NT2/D1 (cell line): ENCODE measurements at regions not wholly inside any gene's neighbourhood (a gene's known extent, or its start where the extent isn't known, plus 50 kb on each side); places are given as distances from the start of the nearest gene placed in this dataset.

Experiments used
- DNase-seq: peaks from one replicate; pipeline ENCODE4 v3.0.0-alpha.2; 2011; ENCODE audit warnings: low read depth, low spot score
- H3K27me3 ChIP-seq: 2 replicates; pipeline ENCODE4 v1.6.0; 2011; ENCODE audit warnings: mild to moderate bottlenecking; ENCODE audit not compliant: insufficient read length, insufficient read depth
- H3K36me3 ChIP-seq: 2 replicates; pipeline ENCODE4 v1.6.1; 2011; ENCODE audit warnings: mild to moderate bottlenecking, low read length, mixed read lengths; ENCODE audit not compliant: insufficient read depth, insufficient read length
- H3K4me1 ChIP-seq: 2 replicates; pipeline ENCODE4 v1.5.1; 2011; ENCODE audit not compliant: insufficient read depth, insufficient read length
- H3K4me3 ChIP-seq: 2 replicates; pipeline ENCODE4 v1.5.1; 2011; ENCODE audit warnings: low read depth; ENCODE audit not compliant: insufficient read length
- H3K9ac ChIP-seq: 2 replicates; pipeline ENCODE4 v1.6.0; 2011; ENCODE audit warnings: low read depth; ENCODE audit not compliant: insufficient read length
- H3K9me3 ChIP-seq: 2 replicates; pipeline ENCODE4 v1.5.1; 2011; ENCODE audit warnings: mild to moderate bottlenecking, low read length; ENCODE audit not compliant: insufficient read depth
- SUZ12 ChIP-seq: IDR thresholded peaks from 2 replicates; pipeline ENCODE4 v1.6.1; 2011; ENCODE audit not compliant: insufficient read length, insufficient read depth; ENCODE audit errors: extremely low read depth
- YY1 ChIP-seq: IDR thresholded peaks from 2 replicates; pipeline ENCODE4 v1.6.1; 2011; ENCODE audit not compliant: insufficient read length, insufficient read depth
- ZNF274 ChIP-seq: IDR thresholded peaks from 2 replicates; pipeline ENCODE4 v1.6.1; 2011; ENCODE audit warnings: mild to moderate bottlenecking, low read depth, low read length

- no peak overlapping the region for H3K4me3 ChIP-seq
- H3K9me3 ChIP-seq, result no peaks in the 10 kb centered on the region
- no peaks in the 10 kb centered on the region for H3K4me1 ChIP-seq
- TF ChIP-seq SUZ12 (no peak), ZNF274 (no peak), YY1 (no peak)
- no peak for DNase-seq
- H3K36me3 ChIP-seq, result no peaks in the 10 kb centered on the region
- H3K9ac ChIP-seq, result no peak overlapping the region
- no peaks in the 10 kb centered on the region for H3K27me3 ChIP-seq
Observed at GRCh38 chr10:113219446-113219845, 269.4 kb downstream of the TCF7L2 start.

GRCh38 chr10:113221756-113222168 lies 271.7 kb downstream of the TCF7L2 start:
- Histone ChIP-seq H3K4me3 (no peak overlapping the region), H3K27me3 (no peaks in the 10 kb centered on the region), H3K9me3 (no peaks in the 10 kb centered on the region), H3K36me3 (no peaks in the 10 kb centered on the region), H3K9ac (no peak overlapping the region), H3K4me1 (no peaks in the 10 kb centered on the region)
- TF ChIP-seq SUZ12 (no peak), YY1 (no peak), ZNF274 (no peak)
- peak; percentile 20 for DNase-seq

- DNase-seq, result peak; percentile 11
- H3K27me3 ChIP-seq, result no peaks in the 10 kb centered on the region
- TF ChIP-seq YY1, result no peak
- TF ChIP-seq SUZ12, result no peak
- no peak for TF ChIP-seq ZNF274
- no peak overlapping the region for H3K4me3 ChIP-seq
- no peaks in the 10 kb centered on the region for H3K9me3 ChIP-seq
- no peak overlapping the region for H3K9ac ChIP-seq
- H3K36me3 ChIP-seq, result no peaks in the 10 kb centered on the region
- H3K4me1 ChIP-seq, result no peaks in the 10 kb centered on the region
Observed at GRCh38 chr10:113222207-113222606, 272.2 kb downstream of the TCF7L2 start.

GRCh38 chr10:113225364-113225763 lies 275.3 kb downstream of the TCF7L2 start:
- no peaks in the 10 kb centered on the region for H3K27me3 ChIP-seq
- H3K4me3 ChIP-seq, result no peak overlapping the region
- no peaks in the 10 kb centered on the region for H3K4me1 ChIP-seq
- H3K9ac ChIP-seq, result no peak overlapping the region
- H3K9me3 ChIP-seq, result no peaks in the 10 kb centered on the region
- DNase-seq, result no peak
- TF ChIP-seq YY1, result no peak
- TF ChIP-seq ZNF274, result no peak
- no peak for TF ChIP-seq SUZ12
- H3K36me3 ChIP-seq, result no peaks in the 10 kb centered on the region

GRCh38 chr10:113225903-113226302 lies 275.9 kb downstream of the TCF7L2 start:
- DNase-seq, result no peak
- TF ChIP-seq SUZ12 (no peak), YY1 (no peak), ZNF274 (no peak)
- Histone ChIP-seq H3K4me1 (no peaks in the 10 kb centered on the region), H3K9me3 (no peaks in the 10 kb centered on the region), H3K4me3 (no peak overlapping the region), H3K36me3 (no peaks in the 10 kb centered on the region), H3K9ac (no peak overlapping the region), H3K27me3 (no peaks in the 10 kb centered on the region)

- Histone ChIP-seq H3K4me1 (no peaks in the 10 kb centered on the region), H3K9me3 (no peaks in the 10 kb centered on the region), H3K36me3 (no peaks in the 10 kb centered on the region), H3K4me3 (no peak overlapping the region), H3K27me3 (no peaks in the 10 kb centered on the region), H3K9ac (no peak overlapping the region)
- no peak for TF ChIP-seq YY1
- no peak for TF ChIP-seq ZNF274
- TF ChIP-seq SUZ12, result no peak
- no peak for DNase-seq
Observed at GRCh38 chr10:113226399-113226798, 276.4 kb downstream of the TCF7L2 start.

GRCh38 chr10:113226831-113227445 lies 276.9 kb downstream of the TCF7L2 start:
- H3K4me1 ChIP-seq, result no peaks in the 10 kb centered on the region
- DNase-seq, result no peak
- H3K9ac ChIP-seq, result no peak overlapping the region
- no peak for TF ChIP-seq ZNF274
- TF ChIP-seq SUZ12, result no peak
- TF ChIP-seq YY1, result no peak
- H3K4me3 ChIP-seq, result no peak overlapping the region
- no peaks in the 10 kb centered on the region for H3K9me3 ChIP-seq
- H3K27me3 ChIP-seq, result no peaks in the 10 kb centered on the region
- H3K36me3 ChIP-seq, result no peaks in the 10 kb centered on the region
